ENCODE measurements at regions not wholly inside any gene's neighbourhood (a gene's known extent, or its start where the extent isn't known, plus 50 kb on each side); places are given as distances from the start of the nearest gene placed in this dataset.

GRCh38 chr9:11946531-11946930, 746.7 kb upstream of the TYRP1 start:
- DNase-seq (ENCODE audit: extremely low read depth, low read depth) = no peak
- no peak for TF ChIP-seq CTCF (IDR thresholded peaks at IDR 0.05; ENCODE audit: low read depth, low read length, missing control alignments)
- H3K4me3 ChIP-seq (replicated peaks; ENCODE audit: low read depth, low read length) = no peak overlapping the region

DNA sequence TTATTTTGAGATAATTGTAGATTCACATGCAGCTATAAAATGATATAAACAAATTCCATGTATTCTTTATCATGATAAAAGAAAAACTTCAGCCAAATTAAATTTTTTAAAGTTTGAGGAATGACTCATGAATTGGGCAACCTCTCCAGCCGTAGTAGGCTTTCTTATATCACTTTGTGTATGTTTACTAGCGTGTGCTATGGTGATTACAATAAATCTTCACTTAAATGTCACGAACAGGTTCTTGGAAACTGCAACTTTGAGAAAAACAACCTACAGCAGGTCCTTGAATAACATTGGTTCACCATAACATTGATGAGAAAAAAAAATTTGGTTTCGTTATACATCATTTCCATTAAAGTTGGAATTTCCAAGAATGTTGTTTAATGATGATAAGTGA, 730.9 kb upstream of the TYRP1 start:
- DNase-seq (ENCODE audit: extremely low read depth, low read depth) = no peak
- H3K4me3 ChIP-seq (replicated peaks; ENCODE audit: low read depth, low read length) = no peak overlapping the region
- no peak for TF ChIP-seq CTCF (IDR thresholded peaks at IDR 0.05; ENCODE audit: low read depth, low read length, missing control alignments)

DNA sequence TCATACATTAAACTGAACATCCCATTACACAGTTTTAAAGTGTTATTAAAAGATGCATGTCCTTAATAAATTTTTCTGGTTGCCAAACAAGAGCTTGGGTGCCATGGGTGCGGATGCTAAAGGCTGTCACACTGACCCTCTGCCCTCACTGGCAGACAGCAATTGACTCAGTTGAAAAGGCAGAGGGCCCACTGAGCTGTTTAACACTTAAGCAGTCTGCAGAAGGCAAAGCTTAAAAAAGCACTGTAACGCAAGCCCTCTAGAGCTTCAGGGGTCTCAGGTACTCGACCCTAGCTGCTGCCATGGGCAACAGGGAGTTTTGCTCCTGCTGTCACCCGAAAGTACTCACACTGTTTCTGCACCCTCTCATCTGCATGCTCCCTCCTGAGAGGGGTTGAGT, 726.4 kb upstream of the TYRP1 start:
- no peak for TF ChIP-seq CTCF (IDR thresholded peaks at IDR 0.05; ENCODE audit: low read depth, low read length, missing control alignments)
- no peak overlapping the region for H3K4me3 ChIP-seq (replicated peaks; ENCODE audit: low read depth, low read length)
- no peak for DNase-seq (ENCODE audit: extremely low read depth, low read depth)

GRCh38 chr9:11968631-11969030, 724.6 kb upstream of the TYRP1 start:
- no peak overlapping the region for H3K4me3 ChIP-seq (replicated peaks; ENCODE audit: low read depth, low read length)
- DNase-seq (ENCODE audit: extremely low read depth, low read depth) = no peak
- TF ChIP-seq CTCF (IDR thresholded peaks at IDR 0.05; ENCODE audit: low read depth, low read length, missing control alignments) = no peak

GRCh38 chr9:11973011-11973410, 720.2 kb upstream of the TYRP1 start:
- no peak for DNase-seq (ENCODE audit: extremely low read depth, low read depth)
- no peak overlapping the region for H3K4me3 ChIP-seq (replicated peaks; ENCODE audit: low read depth, low read length)
- TF ChIP-seq CTCF (IDR thresholded peaks at IDR 0.05; ENCODE audit: low read depth, low read length, missing control alignments) = no peak

DNA sequence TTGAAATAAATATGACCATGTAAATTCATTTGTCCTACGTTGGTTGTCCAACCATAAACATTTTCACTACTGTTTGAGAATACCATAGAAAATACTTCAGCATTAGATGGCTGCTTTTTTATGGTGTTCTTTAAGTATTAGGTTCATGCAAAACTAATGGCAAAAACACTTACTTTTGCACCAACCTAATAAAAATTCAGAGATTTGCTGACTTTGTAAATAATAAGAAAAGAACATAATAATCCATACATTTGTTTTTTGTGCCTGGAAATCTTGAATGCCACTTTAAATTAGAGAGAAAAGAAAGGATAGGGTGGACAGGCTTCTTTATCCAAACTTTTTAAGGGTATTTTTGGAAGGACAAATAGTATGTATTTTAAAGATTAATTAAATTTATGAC, 719.7 kb upstream of the TYRP1 start:
- TF ChIP-seq CTCF (IDR thresholded peaks at IDR 0.05; ENCODE audit: low read depth, low read length, missing control alignments) = no peak
- DNase-seq (ENCODE audit: extremely low read depth, low read depth) = no peak

DNA sequence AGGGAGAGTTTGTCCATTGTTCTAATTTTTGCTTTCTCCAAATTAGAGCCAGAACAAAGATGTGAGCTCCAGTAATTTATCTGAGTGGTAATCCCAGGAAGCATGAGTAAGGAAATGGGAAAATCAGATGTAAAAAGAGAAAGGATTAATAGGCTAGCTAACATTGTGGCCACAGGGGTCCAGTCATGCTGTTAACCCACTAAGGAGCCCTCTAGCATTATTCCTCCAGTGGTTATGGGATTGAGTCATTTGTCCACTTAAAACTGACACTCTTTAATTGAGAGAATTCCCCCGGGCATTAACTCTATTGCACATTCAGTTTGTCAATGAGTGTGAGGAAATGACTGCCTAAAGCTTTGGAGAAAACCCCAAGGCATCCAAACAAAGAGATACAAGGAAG, 700.3 kb upstream of the TYRP1 start:
- no peak overlapping the region for H3K4me3 ChIP-seq (replicated peaks; ENCODE audit: low read depth, low read length)
- DNase-seq (ENCODE audit: extremely low read depth, low read depth) = no peak
- TF ChIP-seq CTCF (IDR thresholded peaks at IDR 0.05; ENCODE audit: low read depth, low read length, missing control alignments) = no peak

More for the DNA sequence above, 719.7 kb upstream of the TYRP1 start:
- no peak overlapping the region for H3K4me3 ChIP-seq (replicated peaks; ENCODE audit: low read depth, low read length)

Measured in HFF-Myc (cell line).